ENCODE measurements at regions not wholly inside any gene's neighbourhood (a gene's known extent, or its start where the extent isn't known, plus 50 kb on each side); places are given as distances from the start of the nearest gene placed in this dataset.
"Not testable (repeated sequence)": the region's sequence is repeated elsewhere in the genome, so short reads cannot be mapped to it uniquely, and the experiment has no call there.

DNA sequence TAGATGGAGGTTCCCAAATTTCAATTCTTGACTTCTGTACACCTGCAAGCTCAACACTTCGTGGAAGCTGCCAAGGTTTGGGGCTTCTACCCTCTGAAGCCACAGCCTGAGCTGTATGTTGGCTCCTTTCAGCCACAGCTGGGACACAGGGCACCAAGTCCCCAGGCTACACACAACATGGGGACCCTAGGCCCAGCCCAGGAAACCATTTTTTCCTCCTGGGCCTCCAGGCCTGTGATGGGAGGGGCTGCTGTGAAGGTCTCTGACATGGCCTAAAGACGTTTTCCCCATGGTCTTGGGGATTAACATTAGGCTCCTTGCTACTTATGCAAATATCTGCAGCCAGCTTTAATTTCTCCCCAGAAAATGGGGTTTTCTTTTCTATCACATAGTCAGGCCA is 97.7 kb downstream of the GPRASP3 start:
- not testable (repeated sequence) for TF ChIP-seq POLR2AphosphoS5 (IDR thresholded peaks at IDR 0.05; ENCODE audit: borderline replicate concordance, low read depth, low read length); EZH2 (IDR thresholded peaks at IDR 0.05); FOXP2 (optimal IDR thresholded peaks at IDR 0.05; ENCODE audit: control extremely low read depth, extremely low read length, insufficient read depth)

Measured in SK-N-MC (cell line).